ENCODE measurements at regions not wholly inside any gene's neighbourhood (a gene's known extent, or its start where the extent isn't known, plus 50 kb on each side); places are given as distances from the start of the nearest gene placed in this dataset.

GRCh38 chr12:89943463-89943862 lies 234.8 kb upstream of the ATP2B1 start:
- Histone ChIP-seq H3K9ac (ENCODE audit: low read length) (no peak overlapping the region), H3K27me3 (replicated peaks; ENCODE audit: insufficient read depth, low read length) (no peaks in the 10 kb centered on the region), H3F3A (ENCODE audit: insufficient read depth, low read length) (no peaks in the 10 kb centered on the region), H3K4me1 (ENCODE audit: low read length) (no peaks in the 10 kb centered on the region), H3K9me3 (replicated peaks; ENCODE audit: insufficient read depth, low read length) (no peaks in the 10 kb centered on the region), H4K20me1 (ENCODE audit: insufficient read depth, low read length) (no peaks in the 10 kb centered on the region), H3K36me3 (replicated peaks; ENCODE audit: insufficient read depth, low read length) (no peaks in the 10 kb centered on the region), H3K4me2 (ENCODE audit: low read depth, low read length) (no peak overlapping the region), H3K79me2 (ENCODE audit: low read length) (no peaks in the 10 kb centered on the region), H3K27ac (ENCODE audit: low read length) (no peak overlapping the region), H3K4me3 (ENCODE audit: low read length) (no peak overlapping the region), H2AFZ (ENCODE audit: low read length) (no peak overlapping the region), H3K9me2 (replicated peaks; ENCODE audit: insufficient read depth, low read length) (no peaks in the 10 kb centered on the region)
- no peak for DNase-seq
- TF ChIP-seq EZH2 (optimal IDR thresholded peaks at IDR 0.05; ENCODE audit: low read depth, low read length), result no peak
- TF ChIP-seq EZH2phosphoT487 (IDR thresholded peaks at IDR 0.05; ENCODE audit: low read length), result no peak
- no peak for TF ChIP-seq CTCF (IDR thresholded peaks at IDR 0.05; ENCODE audit: low read length)

- no peak overlapping the region for H3K27ac ChIP-seq (ENCODE audit: low read length)
- no peaks in the 10 kb centered on the region for H3F3A ChIP-seq (ENCODE audit: insufficient read depth, low read length)
- H3K27me3 ChIP-seq (replicated peaks; ENCODE audit: insufficient read depth, low read length), result no peaks in the 10 kb centered on the region
- H3K9me3 ChIP-seq (replicated peaks; ENCODE audit: insufficient read depth, low read length), result no peaks in the 10 kb centered on the region
- no peaks in the 10 kb centered on the region for H3K79me2 ChIP-seq (ENCODE audit: low read length)
- no peaks in the 10 kb centered on the region for H3K9me2 ChIP-seq (replicated peaks; ENCODE audit: insufficient read depth, low read length)
- no peak overlapping the region for H3K9ac ChIP-seq (ENCODE audit: low read length)
- H2AFZ ChIP-seq (ENCODE audit: low read length), result no peak overlapping the region
- no peak overlapping the region for H3K4me2 ChIP-seq (ENCODE audit: low read depth, low read length)
- TF ChIP-seq EZH2 (optimal IDR thresholded peaks at IDR 0.05; ENCODE audit: low read depth, low read length) (no peak), CTCF (IDR thresholded peaks at IDR 0.05; ENCODE audit: low read length) (no peak)
- no peaks in the 10 kb centered on the region for H3K36me3 ChIP-seq (replicated peaks; ENCODE audit: insufficient read depth, low read length)
- DNase-seq, result no peak
- H3K4me3 ChIP-seq (ENCODE audit: low read length), result no peak overlapping the region
- H3K4me1 ChIP-seq (ENCODE audit: low read length), result no peaks in the 10 kb centered on the region
- no peaks in the 10 kb centered on the region for H4K20me1 ChIP-seq (ENCODE audit: insufficient read depth, low read length)
Observed at GRCh38 chr12:89941436-89941835, 232.8 kb upstream of the ATP2B1 start.

DNA sequence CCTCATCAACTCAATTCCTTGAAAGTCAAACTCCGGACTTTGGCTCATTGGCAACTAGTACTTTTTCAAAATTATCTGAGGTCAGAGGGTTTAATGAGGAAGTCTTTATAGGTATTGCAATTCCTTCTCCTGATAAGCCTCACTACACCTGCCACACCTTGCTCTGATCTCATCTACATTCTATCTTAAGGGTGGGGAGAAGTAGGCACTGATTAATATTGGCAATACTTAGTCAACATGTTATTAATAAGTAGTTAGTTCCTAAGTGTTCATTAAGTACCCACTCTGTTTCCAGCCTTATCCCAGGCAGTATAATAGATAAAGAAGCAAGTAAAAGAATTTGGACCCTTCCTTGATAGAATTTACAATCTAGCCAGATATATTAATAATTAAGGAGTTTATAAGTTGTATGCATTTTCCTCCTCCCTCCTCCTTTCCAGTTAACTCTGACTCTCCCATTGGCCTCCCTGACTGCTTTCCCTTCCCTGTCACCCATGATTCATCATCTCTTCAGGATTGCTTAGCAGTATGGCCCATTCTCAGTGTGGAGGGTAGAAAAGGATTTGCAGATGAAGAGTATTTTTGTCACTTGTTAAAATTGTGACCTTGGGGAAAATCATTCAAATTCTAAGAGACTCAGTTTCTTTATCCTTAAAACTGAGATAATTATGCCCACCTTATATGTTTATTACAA lies 231.0 kb upstream of the ATP2B1 start:
- no peak for DNase-seq
- TF ChIP-seq EZH2phosphoT487 (IDR thresholded peaks at IDR 0.05; ENCODE audit: low read length) (no peak), EZH2 (optimal IDR thresholded peaks at IDR 0.05; ENCODE audit: low read depth, low read length) (no peak), CTCF (IDR thresholded peaks at IDR 0.05; ENCODE audit: low read length) (no peak)
- H3K9me2 ChIP-seq (replicated peaks; ENCODE audit: insufficient read depth, low read length), result no peaks in the 10 kb centered on the region

More for the DNA sequence above, 231.0 kb upstream of the ATP2B1 start:
- no peaks in the 10 kb centered on the region for H3K9me3 ChIP-seq (replicated peaks; ENCODE audit: insufficient read depth, low read length)
- H3K27ac ChIP-seq (ENCODE audit: low read length), result no peak overlapping the region
- H3K4me1 ChIP-seq (ENCODE audit: low read length), result no peaks in the 10 kb centered on the region
- H3K4me3 ChIP-seq (ENCODE audit: low read length), result no peak overlapping the region
- H3F3A ChIP-seq (ENCODE audit: insufficient read depth, low read length), result no peaks in the 10 kb centered on the region
- no peaks in the 10 kb centered on the region for H3K36me3 ChIP-seq (replicated peaks; ENCODE audit: insufficient read depth, low read length)
- H3K4me2 ChIP-seq (ENCODE audit: low read depth, low read length), result no peak overlapping the region
- no peak overlapping the region for H2AFZ ChIP-seq (ENCODE audit: low read length)
- no peaks in the 10 kb centered on the region for H3K27me3 ChIP-seq (replicated peaks; ENCODE audit: insufficient read depth, low read length)
- H4K20me1 ChIP-seq (ENCODE audit: insufficient read depth, low read length), result no peaks in the 10 kb centered on the region
- no peak overlapping the region for H3K9ac ChIP-seq (ENCODE audit: low read length)
- H3K79me2 ChIP-seq (ENCODE audit: low read length), result no peaks in the 10 kb centered on the region
